GM23338 (cell line): ENCODE measurements at regions not wholly inside any gene's neighbourhood (a gene's known extent, or its start where the extent isn't known, plus 50 kb on each side); places are given as distances from the start of the nearest gene placed in this dataset.

ENCODE experiments used
- ATAC-seq: fragments of 200-7000 bp; cut with Tn5 transposase; 3 replicates; pipeline ENCODE4 v1.9.1; 2020
- DNase-seq: peaks from one replicate; pipeline ENCODE4 v3.0.0-alpha.2; 2015; ENCODE audit warnings: low spot score
- H2AFZ ChIP-seq: fragments of 200-600 bp; sonication (generic); 2 replicates; pipeline ENCODE4 v1.8.0; 2016; ENCODE audit warnings: antibody characterized with exemption, mild to moderate bottlenecking, moderate library complexity
- H3F3A ChIP-seq: fragments of 200-600 bp; sonication (generic); replicated peaks from 2 replicates; pipeline ENCODE4 v1.8.0; 2017; ENCODE audit warnings: antibody characterized with exemption, mixed run types, low read depth
- H3K27ac ChIP-seq: fragments of 200-600 bp; sonication (generic); 2 replicates; pipeline ENCODE4 v1.6.1; 2016; ENCODE audit warnings: low read depth
- H3K27me3 ChIP-seq: fragments of 200-600 bp; sonication (generic); 2 replicates; pipeline ENCODE4 v1.8.0; 2016; ENCODE audit warnings: mild to moderate bottlenecking, mixed run types, moderate library complexity; ENCODE audit not compliant: insufficient read depth
- H3K36me3 ChIP-seq: fragments of 200-600 bp; sonication (generic); 2 replicates; pipeline ENCODE4 v1.8.0; 2016; ENCODE audit warnings: mild to moderate bottlenecking; ENCODE audit not compliant: insufficient read depth
- H3K4me1 ChIP-seq: fragments of 200-600 bp; sonication (generic); 2 replicates; pipeline ENCODE4 v1.8.0; 2016; ENCODE audit warnings: mild to moderate bottlenecking, moderate library complexity; ENCODE audit not compliant: insufficient read depth
- H3K4me2 ChIP-seq: fragments of 200-600 bp; sonication (generic); 2 replicates; pipeline ENCODE4 v1.7.1; 2017; ENCODE audit warnings: mixed run types
- H3K4me3 ChIP-seq: fragments of 200-600 bp; sonication (generic); 2 replicates; pipeline ENCODE4 v1.6.1; 2016; ENCODE audit warnings: mixed run types
- H3K79me2 ChIP-seq: fragments of 200-600 bp; sonication (generic); replicated peaks from 2 replicates; pipeline ENCODE4 v1.8.0; 2017; ENCODE audit warnings: mild to moderate bottlenecking; ENCODE audit not compliant: insufficient read depth
- H3K9me2 ChIP-seq: fragments of 200-600 bp; sonication (generic); 2 replicates; pipeline ENCODE4 v1.8.0; 2017; ENCODE audit not compliant: insufficient read depth
- H4K20me1 ChIP-seq: fragments of 200-600 bp; sonication (generic); replicated peaks from 2 replicates; pipeline ENCODE4 v1.8.0; 2017; ENCODE audit warnings: mild to moderate bottlenecking; ENCODE audit not compliant: insufficient read depth
- H3K27ac Mint-ChIP-seq: 2 replicates; pipeline ENCODE4 v1.8.0; 2020; ENCODE audit warnings: inconsistent platforms, mild to moderate bottlenecking, moderate library complexity, mixed read lengths
- H3K27me3 Mint-ChIP-seq: 3 replicates; pipeline ENCODE4 v1.8.0; 2022; ENCODE audit warnings: low read depth, mild to moderate bottlenecking, moderate library complexity, mixed read lengths, inconsistent platforms; ENCODE audit not compliant: insufficient read depth, poor library complexity
- H3K36me3 Mint-ChIP-seq: 3 replicates; pipeline ENCODE4 v1.8.0; 2021; ENCODE audit warnings: low read depth, mild to moderate bottlenecking, inconsistent platforms, moderate library complexity, mixed read lengths
- H3K4me1 Mint-ChIP-seq: 3 replicates; pipeline ENCODE4 v1.8.0; 2020; ENCODE audit warnings: mild to moderate bottlenecking, inconsistent platforms, mixed read lengths
- H3K4me3 Mint-ChIP-seq: 3 replicates; pipeline ENCODE4 v1.8.0; 2021; ENCODE audit warnings: moderate library complexity, mild to moderate bottlenecking, inconsistent platforms, mixed read lengths
- H3K9me3 Mint-ChIP-seq: 3 replicates; pipeline ENCODE4 v1.8.0; 2020; ENCODE audit warnings: moderate library complexity, mild to moderate bottlenecking, inconsistent platforms, mixed read lengths
- CREB1 ChIP-seq: fragments of 250-450 bp; sonication (Bioruptor Pico); IDR thresholded peaks from 2 replicates; pipeline ENCODE4 v1.5.0; 2020; ENCODE audit warnings: low read depth, mild to moderate bottlenecking, moderate library complexity
- EZH2 ChIP-seq: fragments of 200-600 bp; sonication (generic); IDR thresholded peaks from one replicate; pipeline ENCODE4 v1.8.0; 2017; ENCODE audit warnings: antibody characterized with exemption, mild to moderate bottlenecking, low read depth; ENCODE audit not compliant: unreplicated experiment
- EZH2phosphoT487 ChIP-seq: fragments of 200-600 bp; sonication (generic); IDR thresholded peaks from one replicate; pipeline ENCODE4 v1.8.1; 2018; ENCODE audit warnings: antibody characterized with exemption; ENCODE audit not compliant: unreplicated experiment
- JUNB ChIP-seq: IDR thresholded peaks from one replicate; pipeline ENCODE4 v1.6.1; 2016; ENCODE audit warnings: antibody characterized with exemption; ENCODE audit not compliant: unreplicated experiment
- NANOG ChIP-seq: IDR thresholded peaks from 2 replicates; pipeline ENCODE4 v1.6.1; 2016; ENCODE audit warnings: antibody characterized with exemption, borderline replicate concordance
- POLR2AphosphoS5 ChIP-seq: IDR thresholded peaks from 2 replicates; pipeline ENCODE4 v1.6.1; 2016; ENCODE audit warnings: antibody characterized with exemption, low read depth
- ZNF114 ChIP-seq: fragments of 250-450 bp; sonication (Bioruptor Pico); IDR thresholded peaks from 2 replicates; pipeline ENCODE4 v1.5.0; 2020; ENCODE audit warnings: mild to moderate bottlenecking, moderate library complexity
- ZNF331 ChIP-seq: fragments of 250-450 bp; sonication (Bioruptor Pico); IDR thresholded peaks from 2 replicates; pipeline ENCODE4 v1.5.0; 2020; ENCODE audit warnings: low read depth, mild to moderate bottlenecking, moderate library complexity
- TF ChIP-seq, protein P1 (sequence below): IDR thresholded peaks from 2 replicates; pipeline ENCODE4 v1.6.1; 2016; ENCODE audit warnings: antibody characterized with exemption

DNA sequence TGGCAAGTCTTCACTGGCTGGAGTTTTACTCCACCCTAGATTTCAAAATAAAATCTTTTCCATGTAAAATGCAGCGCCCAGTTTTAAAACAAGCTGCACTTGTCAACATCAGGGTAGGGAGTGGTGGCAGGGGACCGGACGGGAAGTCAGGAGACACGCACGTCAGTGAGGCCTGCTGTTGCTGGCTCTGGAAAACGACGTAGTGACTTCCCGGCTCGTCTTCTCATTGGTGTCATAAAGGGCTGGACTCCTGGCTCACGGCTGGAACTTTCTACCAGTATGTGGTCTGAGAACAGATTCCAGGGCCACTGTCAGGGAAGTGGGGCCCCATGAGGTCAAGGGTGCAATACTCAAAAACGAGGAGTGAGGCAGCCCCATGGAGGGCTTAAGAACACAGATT, 64.2 kb upstream of the FOXN3 start:
- Histone ChIP-seq H3K27ac (peak overlapping the region; percentile 59; the same call in 1 of the 2 replicates), H3K4me2 (no peak overlapping the region), H3F3A (no peaks in the 10 kb centered on the region; the same call in 1 of the 2 replicates), H3K79me2 (peaks cover 25% of the 10 kb centered on the region), H3K9me2 (0 out of 2 replicates have a peak, but pooled peaks cover under 1% of the 10 kb centered on the region), H4K20me1 (0 out of 2 replicates have a peak, but pooled peaks cover 7% of the 10 kb centered on the region), H3K4me1 (0 out of 2 replicates have a peak, but pooled peaks cover 3% of the 10 kb centered on the region), H2AFZ (no peak overlapping the region), H3K4me3 (no peak overlapping the region), H3K36me3 (no peaks in the 10 kb centered on the region), H3K27me3 (no peaks in the 10 kb centered on the region)
- ATAC-seq (no peak), DNase-seq (no peak)
- Mint-ChIP-seq H3K27ac (peak overlapping the region; percentile 36; the same call in 1 of the 2 replicates), H3K4me1 (peaks cover 20% of the 10 kb centered on the region), H3K4me3 (no peak overlapping the region), H3K9me3 (no peaks in the 10 kb centered on the region; the same call in 2 of the 3 replicates), H3K36me3 (peaks cover 34% of the 10 kb centered on the region), H3K27me3 (peaks cover 6% of the 10 kb centered on the region)
- no peak for TF ChIP-seq ZNF331 (CRISPR knock-in tag)

DNA sequence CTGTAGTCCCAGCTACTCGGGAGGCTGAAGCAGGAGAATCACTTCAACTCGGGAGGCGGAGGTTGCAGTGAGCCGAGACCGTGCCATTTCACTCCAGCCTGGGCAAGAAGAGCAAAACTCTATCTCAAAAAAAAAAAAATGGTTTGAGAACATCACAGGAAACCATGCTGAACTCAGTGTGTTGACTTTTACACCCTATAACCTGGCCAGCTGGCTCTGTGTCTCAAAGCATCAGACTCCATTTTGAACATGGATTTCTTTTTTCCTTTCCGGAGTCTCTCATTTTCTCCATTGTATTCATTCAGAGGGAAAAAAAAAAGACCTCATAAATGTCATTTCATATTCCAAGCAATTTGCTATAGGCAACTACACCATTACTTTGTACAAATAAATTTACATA, 63.2 kb upstream of the FOXN3 start:
- peak overlapping the region; percentile 39; the same call in 1 of the 2 replicates for H3K27ac ChIP-seq
- Mint-ChIP-seq H3K4me3 (no peak overlapping the region), H3K4me1 (peaks cover 13% of the 10 kb centered on the region), H3K9me3 (no peaks in the 10 kb centered on the region; the same call in 2 of the 3 replicates), H3K36me3 (peaks cover 29% of the 10 kb centered on the region), H3K27me3 (peaks cover 2% of the 10 kb centered on the region), H3K27ac (no peak overlapping the region)
- no peak overlapping the region for H3K4me3 ChIP-seq
- H4K20me1 ChIP-seq: 0 out of 2 replicates have a peak, but pooled peaks cover 7% of the 10 kb centered on the region
- DNase-seq (no peak), ATAC-seq (no peak)
- no peaks in the 10 kb centered on the region for H3K36me3 ChIP-seq
- no peaks in the 10 kb centered on the region for H3K4me1 ChIP-seq
- TF ChIP-seq CREB1 (CRISPR knock-in tag) (no peak), EZH2 (no peak), EZH2phosphoT487 (no peak), ZNF114 (CRISPR knock-in tag) (no peak), ZNF331 (CRISPR knock-in tag) (no peak), NANOG (no peak)
- TF ChIP-seq, protein P1, sequence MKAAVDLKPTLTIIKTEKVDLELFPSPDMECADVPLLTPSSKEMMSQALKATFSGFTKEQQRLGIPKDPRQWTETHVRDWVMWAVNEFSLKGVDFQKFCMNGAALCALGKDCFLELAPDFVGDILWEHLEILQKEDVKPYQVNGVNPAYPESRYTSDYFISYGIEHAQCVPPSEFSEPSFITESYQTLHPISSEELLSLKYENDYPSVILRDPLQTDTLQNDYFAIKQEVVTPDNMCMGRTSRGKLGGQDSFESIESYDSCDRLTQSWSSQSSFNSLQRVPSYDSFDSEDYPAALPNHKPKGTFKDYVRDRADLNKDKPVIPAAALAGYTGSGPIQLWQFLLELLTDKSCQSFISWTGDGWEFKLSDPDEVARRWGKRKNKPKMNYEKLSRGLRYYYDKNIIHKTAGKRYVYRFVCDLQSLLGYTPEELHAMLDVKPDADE: no peak
- no peaks in the 10 kb centered on the region for H3K9me2 ChIP-seq
- no peak overlapping the region for H2AFZ ChIP-seq
- H3F3A ChIP-seq: no peaks in the 10 kb centered on the region; the same call in 1 of the 2 replicates
- H3K79me2 ChIP-seq: peaks cover 31% of the 10 kb centered on the region
- H3K27me3 ChIP-seq: no peaks in the 10 kb centered on the region
- H3K4me2 ChIP-seq: no peak overlapping the region

DNA sequence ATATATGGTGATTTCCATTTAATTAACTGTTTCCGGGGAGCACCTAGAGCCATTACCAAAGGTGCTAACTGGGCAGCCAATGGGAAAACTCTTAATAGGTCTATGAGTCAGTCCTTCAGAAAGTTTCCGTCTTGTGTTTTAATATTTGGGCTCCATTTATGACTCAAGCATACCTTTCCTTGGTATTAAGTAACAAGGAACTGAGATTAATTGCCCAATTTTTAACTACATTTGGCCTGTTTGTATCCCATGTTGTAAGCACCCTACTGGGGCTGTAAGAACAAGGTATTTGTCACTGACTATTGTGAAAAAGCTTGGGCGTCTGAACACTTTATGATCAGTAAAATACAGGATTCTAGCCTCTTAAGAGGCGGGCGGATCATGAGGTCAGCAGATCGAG, 62.8 kb upstream of the FOXN3 start:
- H3F3A ChIP-seq: no peaks in the 10 kb centered on the region; the same call in 1 of the 2 replicates
- Mint-ChIP-seq H3K27ac (no peak overlapping the region), H3K4me1 (peaks cover 12% of the 10 kb centered on the region), H3K4me3 (no peak overlapping the region), H3K9me3 (no peaks in the 10 kb centered on the region; the same call in 2 of the 3 replicates), H3K27me3 (peaks cover 2% of the 10 kb centered on the region), H3K36me3 (peaks cover 27% of the 10 kb centered on the region)
- TF ChIP-seq JUNB (no peak), ZNF114 (CRISPR knock-in tag) (no peak), CREB1 (CRISPR knock-in tag) (no peak), EZH2phosphoT487 (no peak), POLR2AphosphoS5 (no peak)
- TF ChIP-seq, protein P1: no peak
- no peak for DNase-seq
- H3K4me2 ChIP-seq: no peak overlapping the region
- no peak overlapping the region for H3K4me3 ChIP-seq
- H3K36me3 ChIP-seq: no peaks in the 10 kb centered on the region
- H2AFZ ChIP-seq: no peak overlapping the region
- 0 out of 2 replicates have a peak, but pooled peaks cover 7% of the 10 kb centered on the region for H4K20me1 ChIP-seq
- H3K27me3 ChIP-seq: no peaks in the 10 kb centered on the region
- no peaks in the 10 kb centered on the region for H3K9me2 ChIP-seq
- H3K27ac ChIP-seq: peak overlapping the region; percentile 39; the same call in 1 of the 2 replicates
- ATAC-seq: no peak
- H3K79me2 ChIP-seq: peaks cover 34% of the 10 kb centered on the region
- no peaks in the 10 kb centered on the region for H3K4me1 ChIP-seq
